Activated naive CD8-positive, alpha-beta T cell treated with anti-CD3 and anti-CD28 coated beads, Interleukin-2, amount 50 U/mL, for 24 hours (primary cell): ENCODE measurements at regions not wholly inside any gene's neighbourhood (a gene's known extent, or its start where the extent isn't known, plus 50 kb on each side); places are given as distances from the start of the nearest gene placed in this dataset.
"Not testable (repeated sequence)": the region's sequence is repeated elsewhere in the genome, so short reads cannot be mapped to it uniquely, and the experiment has no call there.

Experiments used
- ATAC-seq: fragments of 150-1000 bp; cut with Tn5 transposase; one replicate; pipeline ENCODE4 v1.10.0; 2021
- DNase-seq: peaks from one replicate; pipeline ENCODE4 v3.0.0; 2021
- H3K27ac Mint-ChIP-seq: one replicate; pipeline ENCODE4 v1.8.0; 2021; ENCODE audit warnings: mild to moderate bottlenecking, mixed read lengths
- H3K27me3 Mint-ChIP-seq: one replicate; pipeline ENCODE4 v1.8.0; 2021; ENCODE audit warnings: mixed read lengths
- H3K36me3 Mint-ChIP-seq: one replicate; pipeline ENCODE4 v1.8.0; 2021; ENCODE audit warnings: low read depth, mixed read lengths
- H3K4me1 Mint-ChIP-seq: one replicate; pipeline ENCODE4 v1.8.0; 2021; ENCODE audit warnings: mixed read lengths
- H3K4me3 Mint-ChIP-seq: one replicate; pipeline ENCODE4 v1.8.0; 2021; ENCODE audit warnings: mild to moderate bottlenecking, moderate library complexity, mixed read lengths
- H3K9me3 Mint-ChIP-seq: one replicate; pipeline ENCODE4 v1.8.0; 2021; ENCODE audit warnings: mixed read lengths

DNA sequence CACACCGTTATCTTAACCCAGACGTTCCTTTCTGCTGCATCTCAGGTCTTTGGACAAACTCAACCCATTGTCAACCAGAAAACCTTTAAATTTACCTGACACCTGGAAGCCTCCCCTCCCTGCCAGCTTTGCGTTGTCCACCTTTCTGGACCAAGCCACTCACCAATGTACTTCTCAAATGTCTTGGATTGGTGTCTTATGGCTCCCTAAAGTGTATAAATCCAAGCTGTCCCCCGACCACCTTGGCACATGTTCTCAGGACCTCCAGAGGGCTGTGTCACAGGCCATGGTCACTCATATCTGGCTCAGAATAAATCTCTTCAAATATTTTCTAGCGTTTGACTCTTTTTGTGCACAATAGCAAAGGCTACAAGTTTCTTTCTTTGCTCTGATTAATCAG, 250.0 kb downstream of the DLL1 start:
- no peaks in the 10 kb centered on the region for H3K36me3 Mint-ChIP-seq
- DNase-seq (no peak), ATAC-seq (no peak)
- H3K4me3 Mint-ChIP-seq = no peak overlapping the region
- H3K27me3 Mint-ChIP-seq = no peaks in the 10 kb centered on the region
- no peak overlapping the region for H3K27ac Mint-ChIP-seq
- peaks cover 8% of the 10 kb centered on the region for H3K9me3 Mint-ChIP-seq
- no peaks in the 10 kb centered on the region for H3K4me1 Mint-ChIP-seq

DNA sequence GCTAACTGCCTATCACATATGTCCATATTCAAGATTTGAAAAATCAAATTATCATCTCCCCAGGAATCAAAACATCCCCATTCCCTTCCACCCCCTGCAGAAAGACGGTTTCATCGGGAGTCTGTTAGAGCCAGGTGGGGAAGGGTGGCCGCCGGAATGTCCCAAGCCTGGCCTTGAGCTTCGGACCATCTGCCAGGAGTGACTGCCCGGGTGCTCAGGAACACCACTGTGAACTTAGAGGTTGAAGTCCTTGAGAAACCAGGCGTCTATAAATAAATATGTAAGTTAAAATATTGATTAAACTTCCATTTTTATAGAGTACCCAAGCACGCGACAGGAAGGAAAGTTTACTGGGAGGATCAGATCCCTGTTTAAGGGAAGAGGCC, 250.8 kb downstream of the DLL1 start:
- H3K4me3 Mint-ChIP-seq = no peak overlapping the region
- ATAC-seq (no peak), DNase-seq (no peak)
- peaks cover 13% of the 10 kb centered on the region for H3K9me3 Mint-ChIP-seq
- no peaks in the 10 kb centered on the region for H3K4me1 Mint-ChIP-seq
- no peak overlapping the region for H3K27ac Mint-ChIP-seq
- no peaks in the 10 kb centered on the region for H3K36me3 Mint-ChIP-seq
- peaks cover 2% of the 10 kb centered on the region for H3K27me3 Mint-ChIP-seq

DNA sequence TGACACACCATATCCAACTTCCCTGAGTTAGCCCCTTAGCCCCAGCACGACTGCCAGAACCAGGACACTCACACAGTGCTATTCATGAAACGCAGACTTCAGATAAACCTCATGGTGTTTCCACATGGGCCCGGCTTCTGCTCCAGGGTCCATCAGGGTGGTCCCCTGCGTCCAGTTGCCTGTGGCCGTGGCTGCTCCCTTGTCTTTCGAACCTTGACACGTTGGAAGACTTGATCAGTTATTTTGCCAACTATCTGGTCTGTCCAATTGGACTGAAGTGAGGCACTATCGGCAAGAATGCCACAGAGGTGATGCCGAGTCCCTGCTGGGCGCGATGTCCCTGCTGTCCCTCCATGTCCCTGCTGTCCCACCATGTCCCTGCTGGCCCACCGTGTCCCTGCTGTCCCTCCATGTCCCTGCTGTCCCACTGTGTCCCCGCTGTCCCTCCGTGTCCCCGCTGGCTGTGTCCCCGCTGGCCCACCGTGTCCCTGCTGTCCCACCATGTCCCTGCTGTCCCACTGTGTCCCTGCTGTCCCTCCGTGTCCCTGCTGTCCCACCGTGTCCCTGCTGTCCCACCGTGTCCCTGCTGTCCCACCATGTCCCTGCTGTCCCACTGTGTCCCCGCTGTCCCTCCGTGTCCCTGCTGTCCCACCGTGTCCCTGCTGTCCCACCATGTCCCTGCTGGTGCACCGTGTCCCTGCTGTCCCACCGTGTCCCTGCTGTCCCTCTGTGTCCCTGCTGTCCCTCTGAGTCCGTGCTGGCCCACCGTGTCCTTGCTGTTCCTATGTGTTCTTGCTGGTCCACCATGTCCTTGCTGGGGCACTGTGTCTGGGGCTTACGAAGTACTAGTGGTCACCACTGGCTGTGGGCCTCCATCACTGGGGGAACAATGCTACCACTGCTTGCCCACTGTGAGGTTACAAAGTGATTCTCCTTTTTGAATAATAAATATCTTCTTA, 251.4 kb downstream of the DLL1 start:
- peaks cover 2% of the 10 kb centered on the region for H3K27me3 Mint-ChIP-seq
- H3K4me1 Mint-ChIP-seq = no peaks in the 10 kb centered on the region
- peaks cover 13% of the 10 kb centered on the region for H3K9me3 Mint-ChIP-seq
- no peak overlapping the region for H3K4me3 Mint-ChIP-seq
- no peaks in the 10 kb centered on the region for H3K36me3 Mint-ChIP-seq
- DNase-seq (no peak), ATAC-seq (no peak)
- no peak overlapping the region for H3K27ac Mint-ChIP-seq

DNA sequence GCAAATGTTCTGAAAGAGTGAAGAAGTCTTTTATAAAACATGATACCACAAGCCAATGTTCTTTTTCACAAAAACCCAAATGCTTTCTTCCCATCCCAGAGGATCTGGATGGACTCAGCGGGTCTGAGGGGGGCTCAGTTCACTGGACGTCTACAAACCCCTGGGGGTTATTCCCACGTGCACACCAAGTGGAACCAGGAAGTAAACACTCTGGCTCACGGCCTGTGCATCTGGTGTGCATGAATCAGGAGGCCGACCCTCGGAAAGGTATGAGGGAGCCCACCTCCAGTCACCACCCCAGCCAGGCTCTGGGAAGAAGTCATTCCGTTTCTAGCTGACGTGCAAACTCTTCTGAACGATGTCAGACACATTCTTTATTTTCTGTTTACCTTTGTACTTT, 252.2 kb downstream of the DLL1 start:
- no peak overlapping the region for H3K27ac Mint-ChIP-seq
- H3K4me1 Mint-ChIP-seq = no peaks in the 10 kb centered on the region
- H3K9me3 Mint-ChIP-seq = peaks cover 13% of the 10 kb centered on the region
- no peak for ATAC-seq
- H3K27me3 Mint-ChIP-seq = peaks cover 2% of the 10 kb centered on the region
- no peak overlapping the region for H3K4me3 Mint-ChIP-seq
- no peaks in the 10 kb centered on the region for H3K36me3 Mint-ChIP-seq
- no peak for DNase-seq

DNA sequence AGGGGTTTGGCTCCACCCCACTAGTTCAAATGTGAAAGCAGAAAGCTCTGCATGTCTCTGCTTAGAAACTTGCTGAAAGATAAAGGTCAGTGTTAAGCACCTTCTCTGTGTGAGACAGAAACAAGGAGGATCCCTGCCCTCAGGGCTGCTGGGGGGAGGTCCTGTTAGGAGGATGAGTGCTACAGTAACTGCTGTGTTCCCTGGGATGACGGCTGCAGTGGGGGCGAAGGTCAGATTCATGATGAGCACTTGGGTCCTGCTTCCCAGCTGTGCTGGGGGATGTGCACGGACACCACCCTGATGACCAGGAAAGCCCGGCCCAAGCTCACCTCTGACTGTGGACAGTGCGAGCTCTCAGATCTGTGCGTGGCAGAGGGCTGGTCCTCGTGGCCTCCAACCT, 252.6 kb downstream of the DLL1 start:
- no peaks in the 10 kb centered on the region for H3K4me1 Mint-ChIP-seq
- peaks cover 13% of the 10 kb centered on the region for H3K9me3 Mint-ChIP-seq
- H3K36me3 Mint-ChIP-seq = no peaks in the 10 kb centered on the region
- DNase-seq (no peak), ATAC-seq (no peak)
- no peak overlapping the region for H3K27ac Mint-ChIP-seq
- H3K27me3 Mint-ChIP-seq = peaks cover 2% of the 10 kb centered on the region
- H3K4me3 Mint-ChIP-seq = no peak overlapping the region

DNA sequence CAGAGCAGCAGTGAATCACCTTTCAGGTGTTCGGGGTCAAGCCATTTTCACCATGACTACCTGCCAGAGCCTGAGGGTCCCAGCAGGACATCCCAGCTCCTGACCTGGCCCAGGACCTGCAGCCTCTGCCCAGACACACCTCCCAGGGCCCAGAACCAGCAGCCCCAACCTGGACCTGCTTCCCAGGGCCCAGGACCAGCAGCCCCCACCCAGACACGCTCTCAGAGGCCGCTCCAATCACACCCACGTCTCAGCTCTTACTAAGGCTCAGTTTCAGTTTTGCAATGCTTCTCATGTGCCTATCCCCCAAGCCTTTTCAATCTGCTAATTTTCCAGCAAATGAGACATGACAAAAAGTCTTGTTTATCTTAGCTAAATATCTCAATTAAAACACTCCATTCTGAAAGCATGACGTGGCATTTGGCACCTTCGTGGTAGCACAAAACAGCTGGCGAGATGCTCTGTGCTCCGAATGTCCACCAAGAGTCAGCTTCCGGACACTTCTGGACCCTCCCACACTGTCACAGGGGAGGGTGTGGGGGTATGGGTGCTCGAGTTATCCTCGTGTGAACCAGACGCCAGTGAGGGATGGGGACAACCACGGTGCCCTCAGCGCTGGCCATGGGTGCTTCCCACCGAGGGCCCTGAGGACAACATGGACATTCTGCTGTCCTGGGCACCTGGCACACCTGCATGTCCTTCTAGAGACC, 253.2 kb downstream of the DLL1 start:
- H3K36me3 Mint-ChIP-seq = no peaks in the 10 kb centered on the region
- no peaks in the 10 kb centered on the region for H3K4me1 Mint-ChIP-seq
- DNase-seq (no peak), ATAC-seq (no peak)
- H3K4me3 Mint-ChIP-seq = no peak overlapping the region
- no peak overlapping the region for H3K27ac Mint-ChIP-seq
- peaks cover 2% of the 10 kb centered on the region for H3K27me3 Mint-ChIP-seq
- peaks cover 13% of the 10 kb centered on the region for H3K9me3 Mint-ChIP-seq

DNA sequence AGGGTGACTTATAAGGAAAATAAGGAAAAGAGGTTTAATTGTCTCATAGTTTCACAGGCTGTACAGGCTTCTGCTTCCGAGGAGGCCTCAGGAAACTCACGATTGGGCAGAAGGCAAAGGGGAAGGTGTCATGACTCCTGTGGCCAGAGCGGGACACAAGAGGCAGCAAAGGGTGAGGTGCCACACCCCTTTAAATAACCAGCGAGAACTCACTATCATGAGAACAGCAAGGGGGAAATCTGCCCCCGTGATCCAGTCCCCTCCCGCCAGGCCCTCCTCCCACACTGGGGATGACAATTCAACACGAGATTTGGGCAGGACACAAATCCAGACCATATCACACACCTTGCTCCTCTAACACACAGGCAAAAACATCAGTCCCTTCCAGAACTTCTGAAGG, 254.0 kb downstream of the DLL1 start:
- no peak for DNase-seq
- H3K27ac Mint-ChIP-seq = no peak overlapping the region
- no peak for ATAC-seq
- H3K4me3 Mint-ChIP-seq = no peak overlapping the region
- peaks cover 2% of the 10 kb centered on the region for H3K27me3 Mint-ChIP-seq
- no peaks in the 10 kb centered on the region for H3K36me3 Mint-ChIP-seq
- H3K4me1 Mint-ChIP-seq = no peaks in the 10 kb centered on the region
- H3K9me3 Mint-ChIP-seq = peaks cover 13% of the 10 kb centered on the region

DNA sequence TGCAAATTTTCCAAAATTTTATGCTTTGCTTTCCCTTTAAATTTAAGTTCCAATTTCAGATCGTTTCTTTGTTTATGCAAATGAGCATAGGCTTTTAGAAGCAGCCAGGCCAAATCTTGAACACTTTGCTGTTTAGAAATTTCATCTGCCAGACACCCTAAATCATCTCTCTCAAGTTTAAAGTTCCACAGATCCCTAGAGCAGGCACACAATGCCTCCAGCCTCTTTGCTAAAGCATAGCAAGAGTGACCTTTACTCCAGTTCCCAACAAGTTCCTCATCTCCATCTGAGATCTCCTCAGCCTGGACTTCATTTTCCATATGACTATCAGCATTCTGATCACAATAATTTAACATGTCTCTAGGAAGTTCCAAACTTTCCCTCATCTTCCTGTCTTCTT, 254.5 kb downstream of the DLL1 start:
- not testable (repeated sequence) for DNase-seq, ATAC-seq, H3K4me1 Mint-ChIP-seq, H3K27me3 Mint-ChIP-seq, H3K4me3 Mint-ChIP-seq, H3K27ac Mint-ChIP-seq, H3K36me3 Mint-ChIP-seq
- peaks cover 13% of the 10 kb centered on the region for H3K9me3 Mint-ChIP-seq

DNA sequence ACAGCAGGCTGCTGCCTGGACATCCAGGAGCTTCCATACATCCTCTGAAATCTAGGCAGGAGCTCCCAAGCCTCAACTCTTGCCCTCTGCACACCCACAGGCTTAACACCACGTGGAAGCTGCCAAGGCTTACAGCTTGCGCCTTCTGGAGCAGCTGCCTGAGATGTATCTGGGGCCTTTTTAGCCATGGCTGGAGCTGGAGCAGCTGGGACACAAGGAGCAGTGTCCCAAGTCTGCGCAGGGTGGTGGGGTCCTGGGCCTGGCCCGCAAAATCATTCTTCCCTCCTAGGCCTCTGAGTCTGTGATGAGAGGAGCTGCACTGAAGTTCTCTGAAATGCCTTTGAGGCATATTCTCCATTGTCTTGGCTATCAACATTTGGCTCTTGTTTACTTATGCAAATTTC, 255.0 kb downstream of the DLL1 start:
- H3K9me3 Mint-ChIP-seq = peaks cover 13% of the 10 kb centered on the region
- DNase-seq = no peak
- H3K4me3 Mint-ChIP-seq = no peak overlapping the region
- no peaks in the 10 kb centered on the region for H3K4me1 Mint-ChIP-seq
- H3K36me3 Mint-ChIP-seq = no peaks in the 10 kb centered on the region
- H3K27me3 Mint-ChIP-seq = peaks cover 2% of the 10 kb centered on the region
- ATAC-seq = no peak
- no peak overlapping the region for H3K27ac Mint-ChIP-seq

DNA sequence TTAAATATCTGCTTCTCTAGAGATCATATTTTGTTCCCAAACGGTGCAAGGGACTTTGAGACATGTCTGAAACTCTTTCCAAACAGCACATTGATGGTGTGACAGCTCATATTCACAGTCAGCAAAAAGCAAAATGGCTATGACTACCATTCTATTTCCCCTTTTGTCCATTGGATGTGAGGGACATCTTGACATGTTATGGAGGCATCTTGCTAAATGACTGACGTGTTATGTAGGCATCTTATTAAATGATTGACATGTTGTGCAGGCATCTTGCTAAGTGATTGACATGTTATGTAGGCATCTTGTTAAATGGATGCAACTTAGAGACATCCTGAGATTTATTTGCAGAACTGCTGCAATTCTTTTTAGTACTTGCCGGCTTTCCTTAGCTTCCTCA, 255.8 kb downstream of the DLL1 start:
- Mint-ChIP-seq H3K4me1 (no peaks in the 10 kb centered on the region), H3K27me3 (peaks cover 2% of the 10 kb centered on the region), H3K27ac (no peak overlapping the region), H3K9me3 (peaks cover 13% of the 10 kb centered on the region), H3K36me3 (no peaks in the 10 kb centered on the region), H3K4me3 (no peak overlapping the region)
- DNase-seq (no peak), ATAC-seq (no peak)

DNA sequence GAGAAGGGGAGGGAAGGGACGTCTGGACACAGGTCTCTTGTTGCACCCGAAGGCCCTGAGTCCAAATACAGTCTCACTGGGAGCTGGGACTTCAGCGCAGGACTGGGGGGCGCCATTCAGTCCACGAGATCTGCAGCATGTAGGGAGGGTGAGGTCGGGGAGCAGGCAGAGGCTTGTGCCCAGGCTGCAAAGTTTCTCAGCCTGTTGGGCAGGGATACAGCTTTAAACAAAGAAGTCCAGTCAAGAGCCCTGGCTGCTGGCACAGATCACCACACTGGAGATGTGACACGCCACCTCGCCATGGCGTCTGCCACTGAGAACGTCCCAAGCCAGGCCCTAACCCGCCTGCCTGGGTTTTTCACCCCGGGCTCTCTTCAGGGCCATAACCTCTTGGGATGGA, 256.6 kb downstream of the DLL1 start:
- DNase-seq (no peak), ATAC-seq (no peak)
- H3K4me3 Mint-ChIP-seq = no peak overlapping the region
- peaks cover 13% of the 10 kb centered on the region for H3K9me3 Mint-ChIP-seq
- H3K36me3 Mint-ChIP-seq = no peaks in the 10 kb centered on the region
- H3K4me1 Mint-ChIP-seq = no peaks in the 10 kb centered on the region
- no peak overlapping the region for H3K27ac Mint-ChIP-seq
- H3K27me3 Mint-ChIP-seq = peaks cover 2% of the 10 kb centered on the region

DNA sequence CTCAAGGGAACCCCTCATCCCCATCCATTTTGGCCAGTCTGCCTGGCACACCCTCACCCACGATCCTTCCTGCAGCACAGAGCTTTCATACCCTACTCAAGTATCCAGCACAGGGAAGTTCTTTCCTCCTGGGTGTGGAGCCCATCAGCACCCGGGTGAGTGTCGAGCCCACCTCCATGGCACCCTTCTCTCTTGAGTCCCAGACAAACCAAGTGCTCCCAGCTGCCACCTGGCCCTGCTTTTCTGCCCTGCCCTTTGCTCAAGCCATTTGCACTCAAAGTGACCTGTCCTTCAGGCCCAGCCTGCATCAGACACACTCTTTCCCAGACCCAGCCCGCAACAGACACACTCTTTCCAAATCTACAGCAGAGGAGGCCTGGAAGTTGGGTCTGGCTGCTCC, 257.2 kb downstream of the DLL1 start:
- H3K4me1 Mint-ChIP-seq = no peaks in the 10 kb centered on the region
- peaks cover 13% of the 10 kb centered on the region for H3K9me3 Mint-ChIP-seq
- DNase-seq (no peak), ATAC-seq (no peak)
- no peaks in the 10 kb centered on the region for H3K36me3 Mint-ChIP-seq
- no peak overlapping the region for H3K27ac Mint-ChIP-seq
- H3K4me3 Mint-ChIP-seq = no peak overlapping the region
- peaks cover 2% of the 10 kb centered on the region for H3K27me3 Mint-ChIP-seq

DNA sequence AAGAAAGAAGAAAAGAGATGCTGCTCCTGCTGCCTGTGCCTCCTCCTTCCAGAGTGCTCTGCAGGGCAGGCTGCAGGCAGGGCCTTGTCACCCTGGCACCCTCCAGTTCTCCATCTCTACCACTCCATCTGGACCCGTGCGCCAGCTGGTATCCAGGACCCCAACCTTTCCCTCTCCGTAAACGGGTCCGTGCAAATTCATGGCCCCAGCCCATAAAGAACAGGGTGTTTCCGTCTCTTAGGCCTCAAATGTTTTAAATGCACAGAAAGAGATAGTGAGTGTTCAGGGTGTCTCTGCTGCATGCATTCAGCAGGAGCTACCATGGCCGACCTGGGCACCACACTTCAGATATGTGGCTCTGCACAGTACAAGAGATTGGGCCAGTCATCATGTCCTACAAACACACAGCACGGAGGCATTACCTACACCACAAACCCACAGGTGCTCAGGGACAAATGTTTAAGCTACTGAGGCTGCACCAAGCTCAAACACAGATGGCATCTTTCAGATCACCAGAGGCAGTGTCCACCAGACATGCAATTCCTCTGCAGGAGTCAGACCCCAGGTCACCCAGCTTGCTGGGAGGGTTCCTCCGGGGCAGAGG, 258.1 kb downstream of the DLL1 start:
- Mint-ChIP-seq H3K4me3 (no peak overlapping the region), H3K27ac (no peak overlapping the region), H3K9me3 (peaks cover 13% of the 10 kb centered on the region), H3K36me3 (no peaks in the 10 kb centered on the region), H3K27me3 (peaks cover 2% of the 10 kb centered on the region), H3K4me1 (no peaks in the 10 kb centered on the region)
- DNase-seq (no peak), ATAC-seq (no peak)

DNA sequence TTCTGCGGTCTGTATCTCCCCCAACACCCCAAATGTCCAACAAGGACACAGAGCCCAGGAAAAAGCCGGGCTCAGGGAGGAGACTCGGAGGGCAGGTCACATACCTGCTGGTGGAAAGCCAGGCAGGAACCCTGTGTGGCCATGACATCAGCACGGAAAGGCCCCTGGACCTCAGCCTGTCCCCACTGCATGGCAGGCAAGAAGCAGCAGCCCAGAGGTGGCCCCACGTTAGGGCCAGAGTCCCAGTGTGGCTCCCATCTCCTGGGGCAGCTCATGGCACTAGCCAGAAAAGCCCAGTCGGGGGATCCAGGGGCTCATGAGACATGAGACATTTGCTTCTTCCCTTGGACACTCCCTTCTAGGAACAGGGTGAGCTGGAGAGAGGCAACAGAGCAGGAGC, 258.7 kb downstream of the DLL1 start:
- no peak for ATAC-seq
- no peaks in the 10 kb centered on the region for H3K4me1 Mint-ChIP-seq
- H3K27ac Mint-ChIP-seq = no peak overlapping the region
- peaks cover 2% of the 10 kb centered on the region for H3K27me3 Mint-ChIP-seq
- no peaks in the 10 kb centered on the region for H3K36me3 Mint-ChIP-seq
- no peak for DNase-seq
- no peak overlapping the region for H3K4me3 Mint-ChIP-seq
- H3K9me3 Mint-ChIP-seq = peaks cover 13% of the 10 kb centered on the region

DNA sequence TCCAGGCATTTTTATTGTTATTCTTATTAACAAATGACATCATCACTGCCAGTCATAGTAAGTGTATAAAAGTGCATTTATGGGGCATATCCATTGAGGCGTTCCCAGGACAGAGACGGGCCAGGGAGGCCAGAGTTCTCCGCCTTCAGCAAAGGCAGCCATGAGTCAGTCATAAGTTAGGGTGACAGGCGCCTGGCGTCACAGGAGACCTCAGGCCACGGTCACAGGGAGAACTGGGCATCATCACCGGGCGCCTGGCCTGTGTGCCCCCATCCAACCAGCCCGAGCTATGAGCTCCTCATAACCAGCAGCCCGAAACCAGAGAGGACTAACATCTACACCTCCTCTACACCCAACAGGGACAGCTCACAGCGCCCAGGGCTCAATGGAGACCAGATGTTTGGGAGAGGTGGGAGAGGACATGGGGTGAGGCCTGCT, 259.2 kb downstream of the DLL1 start:
- no peaks in the 10 kb centered on the region for H3K36me3 Mint-ChIP-seq
- H3K4me3 Mint-ChIP-seq = no peak overlapping the region
- H3K9me3 Mint-ChIP-seq = peaks cover 12% of the 10 kb centered on the region
- no peak for DNase-seq
- no peak overlapping the region for H3K27ac Mint-ChIP-seq
- ATAC-seq = no peak
- H3K27me3 Mint-ChIP-seq = peaks cover 2% of the 10 kb centered on the region
- H3K4me1 Mint-ChIP-seq = no peaks in the 10 kb centered on the region
